Keratinocyte (primary cell): ENCODE measurements at regions not wholly inside any gene's neighbourhood (a gene's known extent, or its start where the extent isn't known, plus 50 kb on each side); places are given as distances from the start of the nearest gene placed in this dataset.

ENCODE experiments used
- EZH2 ChIP-seq: IDR thresholded peaks from one replicate; pipeline ENCODE4 v1.6.1; 2012; ENCODE audit warnings: inconsistent platforms, mild to moderate bottlenecking, low read length, moderate library complexity
- TF ChIP-seq, protein P1 (sequence below), 3 experiments: IDR thresholded peaks in 1 of 3; conservative IDR thresholded peaks in 1 of 3; optimal IDR thresholded peaks in 1 of 3; 2 replicates in 2 of 3; 3 replicates in 1 of 3; pipeline versions ENCODE3 to v1.5.1; 2011; ENCODE audit warnings: low read length in 3 of 3, mild to moderate bottlenecking in 3 of 3, moderate library complexity in 2 of 3, control low read depth in 1 of 3, inconsistent platforms in 1 of 3; ENCODE audit not compliant: insufficient read depth in 2 of 3; ENCODE audit errors: extremely low read depth in 1 of 3

DNA sequence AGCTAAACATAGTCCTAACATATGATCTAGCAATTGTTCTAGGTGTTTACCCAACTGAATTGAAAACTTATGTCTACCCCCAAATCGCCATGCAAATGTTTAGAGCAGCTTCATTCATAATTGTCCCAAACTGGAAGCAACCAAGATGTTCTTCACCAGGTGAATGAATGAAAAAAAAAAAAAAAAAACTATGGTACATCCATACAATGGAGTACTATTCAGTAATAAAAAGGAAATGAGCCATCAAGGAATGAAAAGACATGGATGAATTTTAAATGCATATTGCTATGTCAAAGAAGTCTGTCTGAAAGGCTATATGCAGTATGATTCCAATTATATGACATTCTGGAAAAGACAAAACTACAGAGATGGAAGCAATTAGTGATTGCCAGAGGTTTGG lies 98.6 kb upstream of the ITPRID2 start:
- TF ChIP-seq, protein P1, sequence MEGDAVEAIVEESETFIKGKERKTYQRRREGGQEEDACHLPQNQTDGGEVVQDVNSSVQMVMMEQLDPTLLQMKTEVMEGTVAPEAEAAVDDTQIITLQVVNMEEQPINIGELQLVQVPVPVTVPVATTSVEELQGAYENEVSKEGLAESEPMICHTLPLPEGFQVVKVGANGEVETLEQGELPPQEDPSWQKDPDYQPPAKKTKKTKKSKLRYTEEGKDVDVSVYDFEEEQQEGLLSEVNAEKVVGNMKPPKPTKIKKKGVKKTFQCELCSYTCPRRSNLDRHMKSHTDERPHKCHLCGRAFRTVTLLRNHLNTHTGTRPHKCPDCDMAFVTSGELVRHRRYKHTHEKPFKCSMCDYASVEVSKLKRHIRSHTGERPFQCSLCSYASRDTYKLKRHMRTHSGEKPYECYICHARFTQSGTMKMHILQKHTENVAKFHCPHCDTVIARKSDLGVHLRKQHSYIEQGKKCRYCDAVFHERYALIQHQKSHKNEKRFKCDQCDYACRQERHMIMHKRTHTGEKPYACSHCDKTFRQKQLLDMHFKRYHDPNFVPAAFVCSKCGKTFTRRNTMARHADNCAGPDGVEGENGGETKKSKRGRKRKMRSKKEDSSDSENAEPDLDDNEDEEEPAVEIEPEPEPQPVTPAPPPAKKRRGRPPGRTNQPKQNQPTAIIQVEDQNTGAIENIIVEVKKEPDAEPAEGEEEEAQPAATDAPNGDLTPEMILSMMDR (optimal IDR thresholded peaks at IDR 0.05 in 1 of 3, IDR thresholded peaks at IDR 0.05 in 1 of 3, conservative IDR thresholded peaks at IDR 0.05 in 1 of 3; ENCODE audit: extremely low read depth in 1 of 3, insufficient read depth in 2 of 3, low read length in 3 of 3), result no peak
- TF ChIP-seq EZH2, result no peak
